ENCODE measurements at regions not wholly inside any gene's neighbourhood (a gene's known extent, or its start where the extent isn't known, plus 50 kb on each side); places are given as distances from the start of the nearest gene placed in this dataset.

GRCh38 chr20:60680554-60680953 is 571.5 kb upstream of the CDH4 start:
- no peak overlapping the region for H3K27ac ChIP-seq
- H3K9me3 ChIP-seq: no peaks in the 10 kb centered on the region
- 68 to 78% (median 75%) methylated on average over 6 of the region's 6 CpGs for WGBS, 5 donors
- no peak overlapping the region for H3K4me3 ChIP-seq
- peaks cover 0 to 31% (median 0%) of the 10 kb centered on the region in 3 donors for H3K27me3 ChIP-seq
- no peaks in the 10 kb centered on the region for H3K36me3 ChIP-seq
- no peak for TF ChIP-seq EP300 (IDR thresholded peaks at IDR 0.05)
- TF ChIP-seq POLR2A (IDR thresholded peaks at IDR 0.05): no peak
- no peak for TF ChIP-seq CTCF (IDR thresholded peaks at IDR 0.05)
- no peak for TF ChIP-seq POLR2AphosphoS5 (IDR thresholded peaks at IDR 0.05)
- no peaks in the 10 kb centered on the region for H3K4me1 ChIP-seq
- DNase-seq: no peak
- intact Hi-C loops (cut with DNase I; ENCODE audit: low total_unique reads): no loop called here

- Histone ChIP-seq H3K27ac (no peak overlapping the region), H3K4me3 (no peak overlapping the region), H3K4me1 (no peaks in the 10 kb centered on the region), H3K27me3 (peaks cover 0 to 12% (median 0%) of the 10 kb centered on the region in 3 donors), H3K9me3 (no peaks in the 10 kb centered on the region), H3K36me3 (no peaks in the 10 kb centered on the region)
- no peak for DNase-seq
- TF ChIP-seq CTCF (IDR thresholded peaks at IDR 0.05) (no peak), POLR2A (IDR thresholded peaks at IDR 0.05) (no peak)
- intact Hi-C loops (cut with DNase I; ENCODE audit: low total_unique reads): no loop called here
- 87 to 93% (median 90%) methylated on average over 8 of the region's 8 CpGs for WGBS, 5 donors
These were observed 564.8 kb upstream of the CDH4 start for GRCh38 chr20:60687213-60687612.

- TF ChIP-seq CTCF (IDR thresholded peaks at IDR 0.05) (no peak), POLR2A (IDR thresholded peaks at IDR 0.05) (no peak), POLR2AphosphoS5 (IDR thresholded peaks at IDR 0.05) (no peak), EP300 (IDR thresholded peaks at IDR 0.05) (no peak)
These were observed 561.3 kb upstream of the CDH4 start for GRCh38 chr20:60690771-60691170.

GRCh38 chr20:60691966-60692615 is 560.0 kb upstream of the CDH4 start:
- Histone ChIP-seq H3K36me3 (no peaks in the 10 kb centered on the region), H3K27ac (no peak overlapping the region), H3K9me3 (no peaks in the 10 kb centered on the region), H3K4me3 (no peak overlapping the region), H3K4me1 (no peaks in the 10 kb centered on the region), H3K27me3 (peaks cover 0 to 20% (median 0%) of the 10 kb centered on the region in 3 donors)
- intact Hi-C loops (cut with DNase I; ENCODE audit: low total_unique reads): no loop called here
- WGBS, 5 donors: 52 to 67% (median 62%) methylated on average over 4 of the region's 4 CpGs
- TF ChIP-seq EP300 (IDR thresholded peaks at IDR 0.05): no peak
- no peak for TF ChIP-seq POLR2AphosphoS5 (IDR thresholded peaks at IDR 0.05)
- TF ChIP-seq CTCF (IDR thresholded peaks at IDR 0.05): no peak
- no peak for TF ChIP-seq POLR2A (IDR thresholded peaks at IDR 0.05)
- DNase-seq: no peak

More at GRCh38 chr20:60690771-60691170, 561.3 kb upstream of the CDH4 start:
- no peaks in the 10 kb centered on the region for H3K4me1 ChIP-seq
- peaks cover 0 to 20% (median 0%) of the 10 kb centered on the region in 3 donors for H3K27me3 ChIP-seq
- WGBS, 5 donors: 42 to 50% (median 48%) methylated on average over 3 of the region's 3 CpGs
- no peak for DNase-seq
- intact Hi-C loops (cut with DNase I; ENCODE audit: low total_unique reads): no loop called here
- no peak overlapping the region for H3K4me3 ChIP-seq
- no peaks in the 10 kb centered on the region for H3K9me3 ChIP-seq
- H3K36me3 ChIP-seq: no peaks in the 10 kb centered on the region
- H3K27ac ChIP-seq: no peak overlapping the region

All from stomach (tissue), 8 donors.